NCI-H2029 treated with DMSO at 0.1 percent for 48 hours (cell line): ENCODE measurements at regions not wholly inside any gene's neighbourhood (a gene's known extent, or its start where the extent isn't known, plus 50 kb on each side); places are given as distances from the start of the nearest gene placed in this dataset.

Experiments used
- DNase-seq: peaks from one replicate; lab custom pipeline; 2025; lab: John Stamatoyannopoulos, UW

DNA sequence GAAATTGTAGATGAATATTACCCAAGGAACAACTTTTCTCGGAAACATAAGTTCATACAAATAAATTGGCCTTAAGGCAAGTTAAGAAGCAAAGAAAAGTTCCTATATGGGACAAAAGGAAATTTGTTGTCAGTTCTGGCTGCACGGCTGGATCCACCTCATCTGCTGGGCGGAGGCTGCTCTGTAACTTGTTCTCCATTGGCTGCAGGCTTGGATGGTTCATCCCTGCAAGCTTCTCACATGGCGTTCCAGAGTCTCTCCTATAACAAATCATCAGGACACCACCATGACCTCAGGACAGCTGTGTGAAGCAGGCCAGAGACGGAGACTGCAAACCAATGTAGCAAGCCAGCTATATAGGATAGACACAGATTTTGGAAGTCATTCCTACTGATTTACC lies 81.4 kb upstream of the DAB2 start:
- DNase-seq: no peak

DNA sequence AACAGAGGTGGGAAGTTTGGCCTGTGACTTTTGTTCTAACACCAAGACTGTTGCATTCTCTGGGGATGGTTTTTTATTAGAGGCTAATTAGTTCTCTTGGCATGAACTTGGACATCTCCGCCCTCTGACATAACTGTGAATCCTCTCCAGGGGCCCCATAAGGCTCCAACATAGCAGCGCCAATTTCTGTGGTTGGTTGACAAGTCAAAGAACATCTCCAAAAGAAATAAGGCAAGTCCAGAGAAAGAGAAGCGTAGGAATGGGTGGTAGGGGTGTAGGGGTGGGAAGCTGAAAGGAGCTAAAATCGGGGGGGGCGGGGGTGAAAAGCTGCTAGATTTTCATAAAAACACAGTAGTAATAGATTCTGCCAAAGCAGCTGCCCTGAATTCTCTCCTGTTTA lies 81.0 kb upstream of the DAB2 start:
- DNase-seq: no peak

DNA sequence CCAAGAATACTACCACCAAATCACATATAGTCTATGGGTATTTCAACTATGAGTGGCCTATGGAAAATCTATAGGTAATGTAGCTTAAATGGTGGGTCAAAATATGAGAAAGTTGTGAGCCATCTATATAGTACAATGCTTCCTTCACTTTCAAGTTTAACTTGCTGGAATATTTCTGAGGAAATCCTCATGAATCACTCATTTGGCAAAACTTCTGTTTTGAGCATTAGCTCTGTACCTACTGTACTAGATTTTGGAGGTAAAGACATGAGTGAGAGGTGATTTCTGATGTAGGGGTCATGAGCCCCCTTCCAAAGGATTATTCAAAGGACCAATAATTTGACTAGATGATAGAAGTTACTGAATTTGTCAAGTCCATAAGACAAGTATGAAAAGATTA lies 80.6 kb upstream of the DAB2 start:
- DNase-seq: no peak

DNA sequence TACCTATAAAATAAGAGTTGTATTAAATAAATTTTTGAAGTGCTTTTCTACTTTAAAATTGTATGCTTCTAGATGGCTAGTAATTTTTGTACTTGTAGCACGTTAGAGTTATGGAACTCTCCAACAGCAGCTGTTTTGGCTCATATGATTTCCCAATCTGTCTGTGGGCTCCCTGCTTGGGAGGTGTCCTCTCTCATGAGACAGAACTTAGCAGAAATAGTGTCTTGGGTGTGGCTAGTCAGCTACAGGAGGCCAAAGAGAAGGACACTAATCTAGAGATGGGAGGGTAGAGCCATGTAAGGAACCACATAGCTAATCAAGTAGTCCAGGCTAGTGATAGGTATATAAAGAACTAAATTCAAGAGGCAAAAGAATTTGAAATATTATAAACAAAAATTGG lies 78.4 kb upstream of the DAB2 start:
- DNase-seq: no peak

DNA sequence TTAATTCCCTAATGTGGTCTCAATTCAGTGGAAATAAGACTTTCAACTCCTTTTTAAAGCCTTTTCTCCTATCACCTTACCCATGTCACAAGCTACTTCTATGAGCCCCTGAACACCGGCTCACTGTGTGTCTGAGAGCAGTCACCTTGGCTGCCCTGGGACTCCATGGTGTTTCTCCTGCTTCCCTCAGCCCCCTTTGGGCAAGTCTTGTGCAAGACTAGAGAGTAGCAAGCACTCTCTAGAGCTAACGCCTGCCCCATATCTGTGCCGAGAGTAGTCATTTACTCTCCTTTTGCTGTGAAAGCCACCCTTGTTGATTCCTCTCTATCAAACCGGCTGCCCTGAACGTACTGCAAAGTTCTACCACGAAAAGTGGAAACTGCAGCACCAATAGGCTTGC lies 77.9 kb upstream of the DAB2 start:
- no peak for DNase-seq

DNA sequence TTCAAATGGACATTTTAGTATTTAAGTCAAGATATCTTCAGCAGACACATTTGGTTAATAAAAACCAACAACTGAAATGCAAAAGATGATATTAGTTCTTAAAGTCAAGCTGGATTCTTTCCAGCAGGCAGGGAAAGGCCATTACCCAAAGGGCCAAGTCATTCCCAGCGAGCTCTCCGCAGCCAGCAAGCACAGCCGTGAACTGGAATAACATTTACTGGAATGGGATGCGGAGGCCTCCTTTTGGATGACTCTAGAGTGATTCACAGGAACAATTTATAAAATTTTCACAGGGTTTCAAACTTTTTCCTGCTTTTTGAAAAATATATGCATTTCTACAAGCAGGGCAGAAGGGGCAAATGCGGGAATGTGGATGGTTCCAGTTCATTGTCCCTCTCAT lies 76.6 kb upstream of the DAB2 start:
- no peak for DNase-seq

DNA sequence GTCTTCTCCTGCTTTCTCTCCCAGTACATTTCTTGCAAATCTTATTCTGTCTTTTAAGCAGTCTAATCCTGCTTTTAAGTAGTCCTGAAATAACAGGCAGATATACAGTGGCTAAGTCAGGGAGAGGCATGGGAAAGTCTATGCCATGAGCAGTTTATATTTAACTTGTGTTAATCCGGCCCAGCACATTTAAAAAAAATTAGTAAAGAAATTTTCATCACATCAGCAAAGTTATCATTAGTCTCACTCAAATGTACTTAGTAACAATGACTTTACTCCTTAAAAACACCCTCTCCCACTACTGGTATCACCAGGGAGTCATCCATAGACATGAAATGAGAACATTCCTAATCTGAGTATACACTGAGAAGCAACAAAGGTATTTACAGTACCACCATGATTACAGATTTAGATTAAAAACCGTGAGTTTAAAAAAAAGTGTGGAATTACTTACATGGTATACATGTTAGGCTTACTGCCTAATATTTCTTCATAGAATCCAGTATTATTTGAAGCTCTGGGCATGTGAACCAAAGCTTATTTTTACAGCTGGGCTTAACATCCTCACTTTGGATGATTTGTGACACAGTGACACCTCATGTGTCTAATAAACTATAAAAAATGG lies 75.9 kb upstream of the DAB2 start:
- no peak for DNase-seq

DNA sequence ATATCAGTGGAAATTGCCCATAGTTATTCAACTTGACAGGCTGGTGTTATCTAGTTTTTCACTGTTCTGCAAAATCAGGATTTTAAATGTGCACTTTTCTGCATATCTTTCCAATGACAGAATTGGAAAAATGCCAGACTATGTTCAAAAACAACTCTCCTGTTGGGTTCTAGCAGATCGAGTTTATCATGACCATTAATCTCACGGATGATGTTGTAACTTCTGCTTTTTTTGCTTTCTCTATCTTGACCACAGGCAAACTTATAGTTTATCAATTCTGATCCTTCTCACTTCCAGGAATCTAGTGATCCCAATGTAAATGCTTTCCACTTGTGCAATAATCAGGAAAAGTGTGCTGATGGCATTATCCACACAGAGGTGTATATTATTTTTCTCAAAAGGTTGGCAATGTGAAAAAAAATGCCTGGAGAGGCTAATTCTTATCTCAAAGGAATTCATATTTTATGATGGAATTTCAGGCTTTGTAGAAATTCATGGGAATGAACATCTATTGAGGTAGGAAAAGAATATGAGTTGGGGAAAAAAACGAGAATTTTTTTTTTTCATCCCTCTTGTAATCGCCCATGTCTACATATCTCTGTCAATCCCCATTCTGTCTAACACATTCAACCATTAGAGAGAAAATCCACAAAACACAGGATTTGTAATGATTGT lies 73.6 kb upstream of the DAB2 start:
- DNase-seq: no peak

DNA sequence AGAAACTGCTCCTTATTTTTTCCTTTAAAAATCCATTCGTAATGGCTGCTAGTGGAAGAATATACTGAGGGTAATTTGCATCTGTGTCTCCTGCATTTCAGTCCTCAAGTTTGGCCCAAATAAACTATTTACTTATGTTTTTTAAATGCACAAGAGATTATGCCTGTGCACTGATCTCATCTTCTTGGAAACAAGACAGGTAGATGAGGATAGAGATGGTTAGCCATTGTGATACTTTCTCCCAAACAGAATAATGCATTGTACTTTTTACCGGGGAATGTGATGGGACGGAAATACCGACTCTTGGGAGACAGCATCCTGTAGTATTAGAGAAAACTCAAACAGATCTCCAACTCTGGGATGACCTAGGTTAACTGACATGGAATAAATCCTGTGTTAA lies 72.5 kb upstream of the DAB2 start:
- DNase-seq: no peak

DNA sequence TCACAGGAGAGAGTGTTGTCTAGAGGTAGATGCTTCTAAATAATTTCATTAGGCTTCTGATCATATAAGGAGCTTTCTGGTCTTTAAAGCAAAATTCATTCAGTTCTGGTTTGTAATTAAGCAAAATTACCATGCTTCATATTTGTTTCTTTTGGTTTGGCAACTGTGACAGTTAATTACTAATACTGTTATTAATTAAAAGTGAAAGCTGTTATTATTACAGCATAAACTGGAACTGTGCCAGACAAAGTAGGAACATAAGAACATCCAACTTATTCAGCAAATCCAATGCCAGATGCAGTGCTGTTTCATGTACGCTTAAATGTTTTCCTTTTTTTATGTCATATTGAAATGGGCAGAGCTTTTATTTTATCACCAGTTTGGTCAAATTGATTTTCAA lies 70.4 kb upstream of the DAB2 start:
- no peak for DNase-seq

DNA sequence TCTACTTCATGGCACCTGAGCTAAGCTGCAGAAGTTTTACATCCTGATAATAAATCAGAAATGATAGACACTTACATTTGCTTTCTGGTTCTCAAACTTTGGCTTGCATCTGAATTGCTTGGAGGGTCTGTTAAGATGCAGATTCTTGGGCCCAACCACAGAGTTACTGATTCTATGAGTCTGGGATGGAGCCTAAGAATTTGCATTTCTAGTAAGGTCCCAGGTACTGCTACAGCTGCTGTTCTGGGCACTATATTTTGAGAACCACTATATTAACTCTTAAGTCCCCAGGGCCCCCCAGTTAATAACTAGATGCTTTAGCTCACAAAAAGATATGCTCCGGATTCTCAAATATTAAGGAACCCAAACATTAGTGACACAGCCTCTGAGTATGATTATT lies 69.8 kb upstream of the DAB2 start:
- no peak for DNase-seq

DNA sequence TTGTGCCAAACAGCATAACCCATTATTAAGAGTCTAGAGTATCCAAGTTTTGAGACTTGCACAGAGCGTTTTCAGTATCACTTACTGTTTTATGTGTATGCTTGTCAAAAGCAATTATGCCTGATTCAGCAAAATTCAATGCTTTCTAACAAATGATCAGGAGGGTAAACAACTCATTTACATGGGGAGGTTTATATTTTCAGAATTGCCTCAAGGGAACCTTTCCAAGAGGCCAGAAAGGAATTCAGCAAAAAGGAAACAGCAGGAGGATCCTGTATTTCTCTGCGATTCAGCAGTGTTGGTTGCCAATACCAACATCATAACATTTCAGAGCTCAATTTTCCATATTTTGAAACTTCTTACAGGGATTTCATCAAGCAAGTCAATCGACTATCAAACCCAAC lies 69.3 kb upstream of the DAB2 start:
- no peak for DNase-seq

DNA sequence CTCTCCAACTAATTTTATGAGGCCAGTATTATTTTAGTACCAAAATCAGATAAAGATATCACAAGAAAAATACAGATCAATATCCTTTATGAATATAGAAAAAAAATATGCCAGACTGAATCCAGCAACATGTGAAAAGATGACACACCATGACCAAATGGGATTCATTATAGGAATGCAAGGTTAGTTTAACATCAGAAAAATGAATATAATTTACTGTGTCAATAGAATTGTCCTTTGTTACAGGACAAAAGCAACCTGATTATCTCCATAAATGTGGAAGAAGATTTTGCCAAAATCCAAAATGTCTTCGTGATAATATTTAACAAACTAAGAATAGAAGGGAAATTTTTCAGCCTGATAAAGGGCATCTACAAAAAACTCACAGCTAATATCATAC lies 66.4 kb upstream of the DAB2 start:
- DNase-seq: no peak

DNA sequence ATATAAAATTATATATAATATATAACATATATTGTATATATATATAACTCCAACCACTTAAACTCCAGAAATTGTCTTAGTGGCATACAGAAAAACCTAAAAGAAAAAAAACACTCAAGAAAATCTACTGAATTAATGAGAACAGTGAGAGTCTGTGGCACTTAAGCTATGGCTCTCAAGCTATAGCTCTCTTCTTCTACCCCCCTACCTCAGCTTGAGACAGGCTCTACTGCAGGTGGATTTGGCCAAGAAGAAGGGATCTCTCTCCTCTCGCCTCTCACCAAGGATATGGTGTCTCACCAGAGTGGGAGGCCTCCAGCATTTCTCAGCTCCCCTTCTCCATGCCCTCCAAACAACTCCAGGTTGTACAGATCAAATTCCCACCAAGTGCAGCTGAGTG lies 64.5 kb upstream of the DAB2 start:
- DNase-seq: no peak

DNA sequence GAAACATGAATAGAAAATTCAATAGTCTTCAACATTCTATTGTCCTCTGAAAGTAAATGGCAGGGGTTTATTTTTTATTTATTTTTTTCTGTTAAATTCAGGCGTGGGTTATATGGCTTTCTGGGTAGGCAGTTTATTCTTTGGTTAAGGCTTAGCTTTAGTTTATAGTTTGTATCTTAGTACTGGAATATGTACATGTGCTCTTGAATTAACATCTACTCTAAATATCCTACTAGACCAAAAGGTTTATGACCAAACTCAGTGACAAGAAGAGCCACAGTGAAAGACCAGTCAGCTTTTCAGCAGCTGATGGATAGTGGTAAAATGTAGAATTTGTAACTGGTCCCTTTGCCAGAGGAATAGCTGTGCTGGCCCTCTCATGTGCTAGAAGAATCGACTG lies 62.0 kb upstream of the DAB2 start:
- no peak for DNase-seq

DNA sequence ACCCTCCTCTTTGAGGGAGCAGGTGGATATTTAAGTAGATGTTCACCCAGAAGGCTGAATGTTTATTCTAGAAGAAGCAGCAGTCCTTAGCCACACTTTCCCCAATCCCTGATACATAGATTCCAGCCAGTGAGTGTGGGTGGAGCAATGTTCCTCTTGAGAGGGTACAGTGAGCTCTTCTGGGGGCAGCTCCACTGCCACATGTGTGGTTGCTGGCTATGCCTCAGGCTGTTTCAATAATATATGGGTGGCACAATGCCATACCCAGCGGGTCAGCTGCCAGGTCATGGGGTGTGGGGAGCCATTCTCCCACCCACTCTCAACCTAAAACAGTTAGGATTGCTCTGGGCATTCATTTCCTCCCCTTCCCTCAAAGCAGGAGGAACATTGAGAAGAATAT lies 61.6 kb upstream of the DAB2 start:
- DNase-seq: no peak

DNA sequence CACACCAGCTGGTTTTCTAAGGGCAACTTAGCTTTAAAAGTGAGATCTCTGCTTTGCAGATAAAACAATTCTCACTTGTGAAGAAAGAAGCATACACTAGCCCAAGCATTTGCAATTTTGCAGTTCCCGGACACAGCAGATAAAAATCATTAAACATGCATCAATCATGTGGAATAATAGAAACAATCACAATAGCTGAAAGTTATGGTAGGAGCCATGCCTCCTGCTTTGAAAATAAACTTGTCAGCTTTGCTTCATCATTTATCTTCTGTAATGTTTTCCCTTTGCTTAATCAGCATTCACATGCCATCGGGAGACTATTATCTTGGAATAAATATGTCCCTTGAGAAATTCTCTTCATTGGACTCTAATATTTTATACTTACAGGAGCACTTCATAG lies 60.3 kb upstream of the DAB2 start:
- no peak for DNase-seq

DNA sequence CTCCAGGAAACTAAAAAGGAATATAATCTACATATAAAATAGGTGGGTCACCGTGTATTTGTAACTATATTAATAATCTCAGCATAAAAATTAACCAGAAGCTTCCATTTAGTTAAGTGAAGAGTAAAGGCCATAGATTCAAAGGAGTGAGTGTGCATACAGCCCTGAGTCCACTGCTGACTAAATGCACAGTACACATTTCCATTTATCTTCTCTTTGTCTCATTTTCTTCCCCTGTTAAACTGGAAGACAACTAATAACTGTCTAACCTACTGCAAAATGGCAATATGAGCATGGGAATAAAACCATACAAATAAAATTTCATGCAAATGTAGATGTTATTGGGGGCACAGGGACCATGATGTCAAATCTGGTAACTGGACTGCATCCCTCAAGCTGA lies 59.9 kb upstream of the DAB2 start:
- no peak for DNase-seq

DNA sequence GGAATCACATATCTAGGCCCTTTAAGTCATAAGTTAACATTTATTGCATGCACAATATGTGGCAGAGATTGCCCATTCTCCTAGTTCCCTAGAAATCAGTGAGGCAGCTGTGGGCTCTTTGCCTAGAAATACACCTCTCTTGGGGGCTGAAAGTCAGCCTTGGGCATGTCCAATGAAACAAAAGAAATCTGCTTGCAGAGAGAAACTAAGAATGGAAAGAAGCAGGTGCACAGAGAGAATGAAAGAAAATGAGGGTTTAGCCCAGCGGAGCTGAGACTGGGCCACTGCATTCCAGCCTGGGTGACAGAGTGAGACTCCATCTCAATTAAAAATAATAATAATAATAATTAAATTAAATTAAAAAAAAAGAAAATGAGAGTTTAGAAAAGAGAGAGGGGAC lies 57.3 kb upstream of the DAB2 start:
- DNase-seq: no peak

DNA sequence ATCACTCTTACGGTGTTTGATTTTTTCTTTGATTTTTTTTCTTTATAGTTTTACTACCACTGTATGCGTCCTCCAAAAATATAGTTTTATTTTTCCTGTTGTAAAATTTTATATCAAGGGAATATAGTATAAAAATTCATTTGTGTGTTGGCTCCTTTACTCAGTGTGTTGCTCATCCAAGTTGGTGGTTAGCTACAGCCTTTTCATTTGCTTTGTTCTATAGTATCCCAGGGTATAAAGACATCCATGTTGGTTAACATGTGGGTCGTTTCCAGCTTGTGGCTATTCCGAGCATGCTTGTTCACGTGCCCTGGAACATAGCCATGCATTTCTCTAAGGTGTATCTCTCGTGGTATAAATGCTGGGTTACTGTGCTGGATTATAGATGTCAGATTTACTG lies 54.8 kb upstream of the DAB2 start:
- DNase-seq: no peak

DNA sequence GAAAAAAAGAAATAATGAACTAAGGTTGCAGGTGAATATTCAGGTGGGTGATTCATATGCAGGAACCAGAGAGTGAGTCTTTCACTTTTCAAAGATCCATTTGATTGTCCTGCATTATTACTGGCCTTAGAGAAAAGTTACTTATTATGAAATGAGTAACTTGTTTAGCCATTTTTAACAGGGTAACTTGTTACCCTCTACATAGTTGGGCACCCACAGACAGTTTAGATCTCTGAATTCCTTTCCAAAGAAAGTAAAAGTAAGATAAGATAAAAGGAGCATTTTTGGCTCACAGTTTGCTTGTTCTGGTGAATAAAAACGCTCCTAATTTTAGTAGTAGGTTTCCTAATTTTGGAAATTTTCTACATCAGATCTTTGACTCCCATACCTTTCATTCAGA lies 54.1 kb upstream of the DAB2 start:
- no peak for DNase-seq

DNA sequence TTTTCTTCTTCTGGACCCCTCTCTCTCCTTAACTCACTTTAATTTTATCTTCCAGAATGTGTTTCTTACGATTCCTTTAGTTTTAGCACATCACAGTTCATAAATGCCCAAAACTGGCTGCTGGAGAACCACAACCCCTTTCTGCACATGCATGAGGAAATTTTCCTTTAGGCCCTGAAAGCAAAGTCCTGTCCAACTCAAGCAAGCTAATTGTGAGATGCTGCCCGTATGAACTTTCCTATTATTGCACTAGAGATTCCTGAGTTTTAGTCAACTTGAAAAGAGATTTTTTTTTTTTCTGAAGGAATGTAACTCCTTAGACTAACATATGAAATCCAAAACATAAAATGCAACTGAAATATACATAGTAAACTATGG lies 52.1 kb upstream of the DAB2 start:
- no peak for DNase-seq

DNA sequence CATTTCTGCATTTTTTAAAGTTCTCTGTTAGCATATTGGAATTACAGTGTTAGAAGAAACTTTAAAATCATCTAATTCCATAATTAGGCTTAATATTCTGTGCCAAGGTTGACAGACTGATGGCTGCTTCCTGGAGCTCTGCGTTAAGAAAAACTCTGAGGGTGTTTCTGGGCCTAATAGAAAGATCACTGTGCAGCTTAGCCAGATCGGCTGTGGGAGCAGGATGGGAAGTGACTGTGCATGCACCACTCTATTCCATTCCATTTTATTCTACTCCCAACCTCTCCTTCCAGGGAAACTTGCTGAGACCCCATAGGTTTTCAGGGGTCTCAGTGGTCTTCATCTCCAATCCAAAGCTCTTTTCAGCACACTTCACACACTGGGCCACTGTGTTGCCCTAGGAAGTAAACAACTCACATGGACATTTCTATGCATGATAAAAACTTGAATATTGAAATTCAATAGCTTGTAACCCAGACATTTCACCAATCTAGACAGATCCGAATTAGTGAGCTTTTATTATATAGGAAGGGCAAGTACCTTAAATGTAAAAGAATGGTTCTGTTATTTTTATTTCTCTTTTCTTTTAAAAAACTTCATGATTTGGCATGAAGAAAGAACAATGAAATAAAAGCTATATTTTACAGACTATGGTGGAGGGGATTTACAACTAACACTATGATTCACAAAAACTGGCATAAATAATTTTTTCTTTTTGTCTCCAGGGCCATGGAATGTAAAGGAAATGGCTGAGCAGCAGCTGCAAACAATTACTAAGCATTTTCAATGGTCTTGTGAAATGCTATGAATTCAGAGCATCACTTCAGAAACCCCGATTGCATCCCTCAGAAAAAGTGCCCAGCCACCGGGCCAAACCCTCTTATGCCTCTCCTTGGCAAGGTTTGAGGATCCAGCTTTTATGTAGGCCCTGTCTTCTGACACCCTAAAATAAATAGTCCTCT lies 51.4 kb upstream of the DAB2 start:
- DNase-seq: no peak
